ENCODE measurements at regions not wholly inside any gene's neighbourhood (a gene's known extent, or its start where the extent isn't known, plus 50 kb on each side); places are given as distances from the start of the nearest gene placed in this dataset.

DNA sequence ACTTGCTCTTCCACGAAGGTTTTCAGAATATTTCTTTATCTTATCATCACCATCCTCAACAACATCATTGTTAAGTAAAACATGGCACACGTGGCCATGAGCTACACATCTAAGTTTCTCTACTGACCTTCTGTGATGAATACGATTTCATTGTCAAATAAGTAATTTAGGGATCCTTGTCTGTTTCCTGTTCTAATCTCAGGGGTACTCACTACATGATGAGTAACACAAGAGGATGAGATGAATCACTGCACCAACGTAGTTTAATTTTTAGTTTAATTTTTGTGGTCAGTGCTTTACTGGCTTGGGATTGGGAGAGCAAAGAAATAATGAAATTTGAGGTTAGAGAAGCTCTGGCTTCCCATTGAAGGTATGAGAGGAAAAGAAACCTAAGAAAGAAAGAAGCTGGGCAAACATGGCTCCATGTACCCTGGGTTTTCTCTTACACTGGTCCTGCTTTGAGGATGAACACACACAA lies 461.9 kb upstream of the KLF6 start:
- TF ChIP-seq, protein P1, sequence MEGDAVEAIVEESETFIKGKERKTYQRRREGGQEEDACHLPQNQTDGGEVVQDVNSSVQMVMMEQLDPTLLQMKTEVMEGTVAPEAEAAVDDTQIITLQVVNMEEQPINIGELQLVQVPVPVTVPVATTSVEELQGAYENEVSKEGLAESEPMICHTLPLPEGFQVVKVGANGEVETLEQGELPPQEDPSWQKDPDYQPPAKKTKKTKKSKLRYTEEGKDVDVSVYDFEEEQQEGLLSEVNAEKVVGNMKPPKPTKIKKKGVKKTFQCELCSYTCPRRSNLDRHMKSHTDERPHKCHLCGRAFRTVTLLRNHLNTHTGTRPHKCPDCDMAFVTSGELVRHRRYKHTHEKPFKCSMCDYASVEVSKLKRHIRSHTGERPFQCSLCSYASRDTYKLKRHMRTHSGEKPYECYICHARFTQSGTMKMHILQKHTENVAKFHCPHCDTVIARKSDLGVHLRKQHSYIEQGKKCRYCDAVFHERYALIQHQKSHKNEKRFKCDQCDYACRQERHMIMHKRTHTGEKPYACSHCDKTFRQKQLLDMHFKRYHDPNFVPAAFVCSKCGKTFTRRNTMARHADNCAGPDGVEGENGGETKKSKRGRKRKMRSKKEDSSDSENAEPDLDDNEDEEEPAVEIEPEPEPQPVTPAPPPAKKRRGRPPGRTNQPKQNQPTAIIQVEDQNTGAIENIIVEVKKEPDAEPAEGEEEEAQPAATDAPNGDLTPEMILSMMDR (optimal IDR thresholded peaks at IDR 0.05 in 1 of 3, IDR thresholded peaks at IDR 0.05 in 1 of 3, conservative IDR thresholded peaks at IDR 0.05 in 1 of 3; ENCODE audit: extremely low read depth in 1 of 3, insufficient read depth in 2 of 3, low read length in 3 of 3), result no peak
- TF ChIP-seq EZH2 (IDR thresholded peaks at IDR 0.05; ENCODE audit: low read length), result no peak
- DNase-seq (ENCODE audit: low read depth, low spot score) (no peak), FAIRE-seq (no peak)
- peak overlapping the region; percentile 51 for H3K27ac ChIP-seq (ENCODE audit: control insufficient read depth, insufficient read depth, low read length)
- peak overlapping the region; percentile 2 for H3K4me2 ChIP-seq (ENCODE audit: control insufficient read depth, extremely low read depth, insufficient read depth, low read depth, low read length)
- dilution Hi-C loops (cut with MboI; ENCODE audit: extremely low pct_ligation_motif_present, low sequenced_read_pairs), result no loop called here
- no peaks in the 10 kb centered on the region for H3K27me3 ChIP-seq (ENCODE audit: control insufficient read depth, extremely low read depth, insufficient read depth, low read length)
- no peak overlapping the region for H2AFZ ChIP-seq (ENCODE audit: control insufficient read depth, low read length)
- no peaks in the 10 kb centered on the region for H3K9me1 ChIP-seq (ENCODE audit: control insufficient read depth, extremely low read depth, insufficient read depth, low read length)
- peaks cover 54% of the 10 kb centered on the region for H3K4me1 ChIP-seq (ENCODE audit: control insufficient read depth, extremely low read depth, insufficient read depth, low read length)
- H3K4me3 ChIP-seq (ENCODE audit: control insufficient read depth in 2 of 3, extremely low read depth in 1 of 3, insufficient read depth in 2 of 3, low read depth in 1 of 3, low read length in 3 of 3), result no peak overlapping the region
- no peak overlapping the region for H3K9ac ChIP-seq (ENCODE audit: control insufficient read depth, extremely low read depth, insufficient read depth, low read length)
- H3K36me3 ChIP-seq (ENCODE audit: control insufficient read depth in 2 of 2, extremely low read depth in 1 of 2, insufficient read depth in 2 of 2, low read length in 2 of 2), result no peaks in the 10 kb centered on the region
- H3K79me2 ChIP-seq (ENCODE audit: control insufficient read depth, insufficient read depth, low read length), result no peaks in the 10 kb centered on the region
- H3K9me3 ChIP-seq (ENCODE audit: control insufficient read depth, low read depth, low read length), result no peaks in the 10 kb centered on the region
- no peaks in the 10 kb centered on the region for H4K20me1 ChIP-seq (ENCODE audit: control insufficient read depth, extremely low read depth, insufficient read depth, low read length)

GRCh38 chr10:4243651-4244050 lies 458.6 kb upstream of the KLF6 start:
- H3K9me3 ChIP-seq (ENCODE audit: control insufficient read depth, low read depth, low read length), result no peaks in the 10 kb centered on the region
- H2AFZ ChIP-seq (ENCODE audit: control insufficient read depth, low read length), result no peak overlapping the region
- no peaks in the 10 kb centered on the region for H3K36me3 ChIP-seq (ENCODE audit: control insufficient read depth in 2 of 2, extremely low read depth in 1 of 2, insufficient read depth in 2 of 2, low read length in 2 of 2)
- no peaks in the 10 kb centered on the region for H3K9me1 ChIP-seq (ENCODE audit: control insufficient read depth, extremely low read depth, insufficient read depth, low read length)
- DNase-seq (ENCODE audit: low read depth, low spot score) (peak; percentile 65), FAIRE-seq (peak; percentile 59)
- no peaks in the 10 kb centered on the region for H3K27me3 ChIP-seq (ENCODE audit: control insufficient read depth, extremely low read depth, insufficient read depth, low read length)
- H3K4me3 ChIP-seq (ENCODE audit: control insufficient read depth in 2 of 3, extremely low read depth in 1 of 3, insufficient read depth in 2 of 3, low read depth in 1 of 3, low read length in 3 of 3), result peak overlapping the region in 2 of 3 experiments; percentile 42 to 48
- H3K27ac ChIP-seq (ENCODE audit: control insufficient read depth, insufficient read depth, low read length), result peak overlapping the region; percentile 79
- no peak for TF ChIP-seq EZH2 (IDR thresholded peaks at IDR 0.05; ENCODE audit: low read length)
- TF ChIP-seq, protein P1 (optimal IDR thresholded peaks at IDR 0.05 in 1 of 3, IDR thresholded peaks at IDR 0.05 in 1 of 3, conservative IDR thresholded peaks at IDR 0.05 in 1 of 3; ENCODE audit: extremely low read depth in 1 of 3, insufficient read depth in 2 of 3, low read length in 3 of 3), result no peak
- H3K79me2 ChIP-seq (ENCODE audit: control insufficient read depth, insufficient read depth, low read length), result no peaks in the 10 kb centered on the region
- dilution Hi-C loops (cut with MboI; ENCODE audit: extremely low pct_ligation_motif_present, low sequenced_read_pairs), result no loop called here
- H3K4me2 ChIP-seq (ENCODE audit: control insufficient read depth, extremely low read depth, insufficient read depth, low read depth, low read length), result peak overlapping the region; percentile 79
- H4K20me1 ChIP-seq (ENCODE audit: control insufficient read depth, extremely low read depth, insufficient read depth, low read length), result no peaks in the 10 kb centered on the region
- H3K9ac ChIP-seq (ENCODE audit: control insufficient read depth, extremely low read depth, insufficient read depth, low read length), result peak overlapping the region; percentile 59
- peaks cover 50% of the 10 kb centered on the region for H3K4me1 ChIP-seq (ENCODE audit: control insufficient read depth, extremely low read depth, insufficient read depth, low read length)

All from keratinocyte (primary cell).